Mesothelial cell of epicardium (in vitro differentiated cells): ENCODE measurements at regions not wholly inside any gene's neighbourhood (a gene's known extent, or its start where the extent isn't known, plus 50 kb on each side); places are given as distances from the start of the nearest gene placed in this dataset.

Experiments used
- DNase-seq, 2 experiments: peaks; one replicate each; pipeline ENCODE4 v3.0.0; 2021; ENCODE audit warnings: low spot score in 2 of 2; ENCODE audit not compliant: unreplicated experiment in 2 of 2
- H3K27ac Mint-ChIP-seq: 2 replicates; pipeline ENCODE4 v1.8.0; 2021; ENCODE audit warnings: mixed read lengths
- H3K27me3 Mint-ChIP-seq: 2 replicates; pipeline ENCODE4 v1.8.0; 2021; ENCODE audit warnings: low read depth, mixed read lengths
- H3K36me3 Mint-ChIP-seq: 2 replicates; pipeline ENCODE4 v1.8.0; 2021; ENCODE audit warnings: mixed read lengths
- H3K4me1 Mint-ChIP-seq: 2 replicates; pipeline ENCODE4 v1.8.0; 2021; ENCODE audit warnings: mixed read lengths
- H3K4me3 Mint-ChIP-seq: 2 replicates; pipeline ENCODE4 v1.8.0; 2021; ENCODE audit warnings: mild to moderate bottlenecking, moderate library complexity, mixed read lengths
- H3K9me3 Mint-ChIP-seq: 2 replicates; pipeline ENCODE4 v1.8.0; 2021; ENCODE audit warnings: mixed read lengths
- TF ChIP-seq, protein P1 (sequence below): fragments of 200-600 bp; sonication (generic); IDR thresholded peaks from one replicate; pipeline ENCODE4 v1.5.0; 2021; ENCODE audit warnings: antibody characterized with exemption; ENCODE audit not compliant: unreplicated experiment

DNA sequence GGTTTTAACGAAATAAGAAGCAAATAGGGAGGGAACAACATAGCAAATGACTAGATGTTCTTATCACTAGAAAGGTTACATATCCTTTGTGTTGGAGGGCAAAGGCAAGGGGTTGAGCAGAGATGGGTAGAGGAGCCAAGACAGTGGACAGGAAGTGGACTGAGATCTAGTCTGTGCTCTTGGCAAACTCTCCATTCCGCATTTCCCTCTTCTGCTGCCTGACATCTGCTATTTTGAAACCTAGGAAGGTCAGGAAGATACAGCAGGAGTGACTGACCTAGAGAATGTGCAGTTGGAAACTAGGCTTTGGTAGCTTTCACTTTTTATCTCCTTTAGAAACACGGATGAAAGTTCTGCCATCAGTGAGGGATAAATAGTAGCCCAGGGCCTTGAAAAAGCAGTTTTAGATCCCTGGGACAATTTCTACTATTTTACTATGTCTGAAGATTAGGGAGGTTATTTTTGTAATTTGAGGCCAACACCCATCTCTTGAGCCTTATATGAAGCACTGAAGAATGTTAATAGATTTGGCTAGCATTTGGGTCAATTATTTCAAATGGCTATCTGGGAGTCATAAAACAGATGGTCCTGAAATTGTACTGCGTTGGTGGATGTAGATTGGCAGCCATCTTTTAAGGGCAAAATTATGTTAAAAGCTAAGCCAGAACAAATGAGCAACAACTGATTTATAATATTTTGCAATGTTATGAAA, 410.3 kb downstream of the PCNX1 start:
- Mint-ChIP-seq H3K4me1 (peaks cover 18% of the 10 kb centered on the region), H3K27ac (no peak overlapping the region), H3K36me3 (no peaks in the 10 kb centered on the region), H3K9me3 (peaks cover 10% of the 10 kb centered on the region), H3K4me3 (no peak overlapping the region), H3K27me3 (no peaks in the 10 kb centered on the region)
- TF ChIP-seq, protein P1, sequence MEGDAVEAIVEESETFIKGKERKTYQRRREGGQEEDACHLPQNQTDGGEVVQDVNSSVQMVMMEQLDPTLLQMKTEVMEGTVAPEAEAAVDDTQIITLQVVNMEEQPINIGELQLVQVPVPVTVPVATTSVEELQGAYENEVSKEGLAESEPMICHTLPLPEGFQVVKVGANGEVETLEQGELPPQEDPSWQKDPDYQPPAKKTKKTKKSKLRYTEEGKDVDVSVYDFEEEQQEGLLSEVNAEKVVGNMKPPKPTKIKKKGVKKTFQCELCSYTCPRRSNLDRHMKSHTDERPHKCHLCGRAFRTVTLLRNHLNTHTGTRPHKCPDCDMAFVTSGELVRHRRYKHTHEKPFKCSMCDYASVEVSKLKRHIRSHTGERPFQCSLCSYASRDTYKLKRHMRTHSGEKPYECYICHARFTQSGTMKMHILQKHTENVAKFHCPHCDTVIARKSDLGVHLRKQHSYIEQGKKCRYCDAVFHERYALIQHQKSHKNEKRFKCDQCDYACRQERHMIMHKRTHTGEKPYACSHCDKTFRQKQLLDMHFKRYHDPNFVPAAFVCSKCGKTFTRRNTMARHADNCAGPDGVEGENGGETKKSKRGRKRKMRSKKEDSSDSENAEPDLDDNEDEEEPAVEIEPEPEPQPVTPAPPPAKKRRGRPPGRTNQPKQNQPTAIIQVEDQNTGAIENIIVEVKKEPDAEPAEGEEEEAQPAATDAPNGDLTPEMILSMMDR = no peak
- no peak for DNase-seq

DNA sequence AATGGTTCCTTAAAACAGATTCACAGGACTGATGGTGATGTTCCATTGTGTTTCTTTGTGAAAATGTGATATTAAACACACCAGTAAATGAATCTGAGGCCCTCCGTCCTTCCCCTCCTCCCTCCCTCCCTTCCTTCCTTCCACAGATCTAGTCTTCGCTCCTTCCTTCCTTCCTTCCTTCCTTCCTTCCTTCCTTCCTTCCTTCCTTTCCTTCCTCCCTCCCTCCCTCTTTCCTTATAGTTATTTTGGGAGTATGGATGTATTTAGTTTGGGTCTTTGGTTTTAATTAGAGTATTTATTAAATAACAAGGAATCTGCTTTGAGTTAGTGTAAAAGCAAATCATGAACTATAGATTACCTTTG, 410.8 kb downstream of the PCNX1 start:
- no peaks in the 10 kb centered on the region for H3K36me3 Mint-ChIP-seq
- no peaks in the 10 kb centered on the region for H3K27me3 Mint-ChIP-seq
- TF ChIP-seq, protein P1 = no peak
- H3K27ac Mint-ChIP-seq = no peak overlapping the region
- no peak overlapping the region for H3K4me3 Mint-ChIP-seq
- no peak for DNase-seq
- H3K9me3 Mint-ChIP-seq = peaks cover 7% of the 10 kb centered on the region
- peaks cover 24% of the 10 kb centered on the region for H3K4me1 Mint-ChIP-seq

DNA sequence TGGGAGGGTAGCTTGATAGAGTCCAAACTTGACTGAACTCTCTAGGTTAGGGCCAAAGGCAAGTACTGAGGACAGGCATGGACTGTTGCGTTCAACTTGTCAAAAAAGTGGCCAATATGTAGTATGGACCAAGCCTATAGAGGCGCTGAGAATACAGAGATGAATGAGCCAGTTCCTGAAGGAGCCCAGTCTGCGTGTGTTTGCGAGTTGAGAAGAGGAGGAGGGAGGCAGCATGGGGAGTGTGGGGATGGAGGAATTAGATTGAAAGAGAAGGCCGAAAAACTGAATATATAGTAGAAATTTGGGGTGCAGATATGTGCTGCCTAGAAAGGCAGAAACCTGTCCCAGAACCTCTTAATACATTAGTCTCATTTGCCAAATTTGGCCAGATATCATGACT, 412.4 kb downstream of the PCNX1 start:
- Mint-ChIP-seq H3K27ac (peak overlapping the region; percentile 87), H3K27me3 (no peaks in the 10 kb centered on the region), H3K4me1 (peaks cover 30% of the 10 kb centered on the region), H3K36me3 (no peaks in the 10 kb centered on the region), H3K9me3 (no peaks in the 10 kb centered on the region), H3K4me3 (peak overlapping the region; percentile 73)
- no peak for DNase-seq
- TF ChIP-seq, protein P1 = no peak

DNA sequence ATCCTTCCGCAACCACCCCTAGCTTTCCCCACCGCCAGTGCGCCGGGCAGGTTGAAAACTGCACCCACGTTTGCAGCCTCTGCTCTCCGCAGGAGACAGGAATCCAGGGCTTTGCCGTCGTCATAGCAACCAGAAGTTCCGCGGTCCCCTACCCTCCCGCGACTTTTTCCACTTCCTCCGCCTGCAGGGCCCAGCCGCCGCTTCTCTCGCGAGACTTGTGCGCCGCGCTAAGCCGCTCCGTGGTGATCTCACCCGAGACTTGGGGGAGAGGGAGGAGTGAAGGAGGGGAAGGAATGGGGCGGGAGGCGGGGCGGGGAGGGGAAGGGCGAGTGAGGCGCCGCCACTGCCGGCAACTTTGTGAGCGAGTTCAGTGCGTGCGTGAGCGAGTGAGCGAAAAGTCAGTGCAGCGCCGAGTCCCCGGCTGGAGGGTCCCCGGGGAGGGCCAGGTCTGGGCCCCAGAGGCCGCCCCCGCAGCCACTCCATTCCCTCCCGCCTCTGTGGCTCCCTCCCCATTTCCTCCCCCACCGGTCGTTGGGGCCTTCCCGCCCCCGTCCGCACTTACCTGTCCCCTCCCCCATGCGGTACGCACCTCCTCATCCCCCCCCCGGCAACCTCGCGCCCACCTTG, 413.0 kb downstream of the PCNX1 start, which contains the start of gene SIPA1L1:
Gene SIPA1L1, plus strand, starts transcription at position 370 of the 627 bp plus-strand sequence.
- Mint-ChIP-seq H3K27me3 (no peaks in the 10 kb centered on the region), H3K4me3 (peak within 1 kb of the TSS; percentile 83), H3K4me1 (peaks cover 36% of the 10 kb centered on the region), H3K9me3 (no peaks in the 10 kb centered on the region), H3K27ac (peak within 1 kb of the TSS; percentile 88), H3K36me3 (no peaks in the 10 kb centered on the region)
- TF ChIP-seq, protein P1 = no peak
- peak; percentile 97 to 98 for DNase-seq

DNA sequence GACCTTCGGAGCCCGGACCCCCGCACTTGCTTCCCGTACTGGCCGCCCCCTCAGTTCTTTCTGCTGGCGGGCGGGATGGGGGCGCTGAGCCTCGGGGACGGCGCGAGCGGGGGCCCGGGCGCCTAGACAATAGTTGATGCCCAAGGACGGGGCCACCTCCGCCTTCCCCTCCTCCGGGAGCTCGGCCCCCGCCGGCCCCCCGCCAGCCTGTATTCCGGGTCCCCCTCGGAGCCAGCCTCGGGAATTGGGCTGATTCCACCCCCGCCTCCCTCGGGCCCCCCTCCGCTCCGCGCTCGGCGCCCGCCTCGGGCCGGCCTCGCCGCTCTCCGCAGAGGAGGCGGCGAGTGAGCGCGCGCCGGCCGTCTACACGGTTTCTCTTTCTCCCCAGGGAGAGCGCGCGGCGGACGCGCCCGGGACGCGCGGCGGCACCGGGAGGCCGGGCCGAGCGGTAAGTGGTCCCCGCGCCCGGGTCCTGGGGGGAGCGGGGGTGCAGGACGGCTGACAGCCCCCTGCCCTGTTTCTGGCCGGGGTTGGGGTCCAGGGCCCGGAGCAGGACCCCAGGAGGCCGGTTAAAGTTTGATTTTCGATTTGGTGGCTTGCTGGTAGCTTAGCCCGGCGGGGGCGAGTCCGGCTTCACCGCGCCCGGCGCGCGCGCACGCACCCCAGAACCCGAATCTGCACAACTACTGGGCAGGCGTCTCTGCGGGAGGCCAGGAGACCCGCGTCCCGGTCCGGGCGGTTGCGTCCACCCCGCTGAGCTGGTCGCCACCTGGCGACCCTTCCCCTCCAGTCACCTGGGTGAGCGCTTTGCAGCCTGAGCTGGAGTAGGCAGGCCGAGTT, 413.7 kb downstream of the PCNX1 start:
- TF ChIP-seq, protein P1 = no peak
- DNase-seq = peak; percentile 46 to 74

More for the DNA sequence above, 413.7 kb downstream of the PCNX1 start:
- H3K4me1 Mint-ChIP-seq = peaks cover 42% of the 10 kb centered on the region
- H3K36me3 Mint-ChIP-seq = no peaks in the 10 kb centered on the region
- H3K4me3 Mint-ChIP-seq = peak overlapping the region; percentile 83
- H3K9me3 Mint-ChIP-seq = no peaks in the 10 kb centered on the region
- peak overlapping the region; percentile 88 for H3K27ac Mint-ChIP-seq
- H3K27me3 Mint-ChIP-seq = no peaks in the 10 kb centered on the region
